Coronary artery (tissue), 2 donors: ENCODE measurements at regions not wholly inside any gene's neighbourhood (a gene's known extent, or its start where the extent isn't known, plus 50 kb on each side); places are given as distances from the start of the nearest gene placed in this dataset.

Experiments used
- DNase-seq: peaks from one replicate; pipeline ENCODE4 v3.0.0-alpha.2; 2017; ENCODE audit warnings: low spot score
- H3K27ac ChIP-seq, 2 donors: fragments of 200-600 bp; sonication (generic); one replicate each; pipeline ENCODE4 v1.5.1; 2016 to 2019
- H3K4me3 ChIP-seq: fragments of 200-600 bp; sonication (generic); 2 replicates; pipeline ENCODE4 v1.5.1; 2016; ENCODE audit warnings: mild to moderate bottlenecking, moderate library complexity
- TF ChIP-seq, protein P1 (sequence below): fragments of 200-600 bp; sonication (generic); IDR thresholded peaks from one replicate; pipeline ENCODE4 v1.5.1; 2019; ENCODE audit warnings: antibody characterized with exemption

GRCh38 chr12:69067713-69068112 is 134.7 kb upstream of the CPM start:
- H3K4me3 ChIP-seq = no peak overlapping the region
- no peak for DNase-seq

GRCh38 chr12:69068448-69068847 is 135.5 kb upstream of the CPM start:
- no peak for DNase-seq
- TF ChIP-seq, protein P1, sequence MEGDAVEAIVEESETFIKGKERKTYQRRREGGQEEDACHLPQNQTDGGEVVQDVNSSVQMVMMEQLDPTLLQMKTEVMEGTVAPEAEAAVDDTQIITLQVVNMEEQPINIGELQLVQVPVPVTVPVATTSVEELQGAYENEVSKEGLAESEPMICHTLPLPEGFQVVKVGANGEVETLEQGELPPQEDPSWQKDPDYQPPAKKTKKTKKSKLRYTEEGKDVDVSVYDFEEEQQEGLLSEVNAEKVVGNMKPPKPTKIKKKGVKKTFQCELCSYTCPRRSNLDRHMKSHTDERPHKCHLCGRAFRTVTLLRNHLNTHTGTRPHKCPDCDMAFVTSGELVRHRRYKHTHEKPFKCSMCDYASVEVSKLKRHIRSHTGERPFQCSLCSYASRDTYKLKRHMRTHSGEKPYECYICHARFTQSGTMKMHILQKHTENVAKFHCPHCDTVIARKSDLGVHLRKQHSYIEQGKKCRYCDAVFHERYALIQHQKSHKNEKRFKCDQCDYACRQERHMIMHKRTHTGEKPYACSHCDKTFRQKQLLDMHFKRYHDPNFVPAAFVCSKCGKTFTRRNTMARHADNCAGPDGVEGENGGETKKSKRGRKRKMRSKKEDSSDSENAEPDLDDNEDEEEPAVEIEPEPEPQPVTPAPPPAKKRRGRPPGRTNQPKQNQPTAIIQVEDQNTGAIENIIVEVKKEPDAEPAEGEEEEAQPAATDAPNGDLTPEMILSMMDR = no peak
- Histone ChIP-seq H3K4me3 (no peak overlapping the region), H3K27ac (no peak overlapping the region)

More at GRCh38 chr12:69067713-69068112, 134.7 kb upstream of the CPM start:
- H3K27ac ChIP-seq = no peak overlapping the region
- TF ChIP-seq, protein P1 = no peak

DNA sequence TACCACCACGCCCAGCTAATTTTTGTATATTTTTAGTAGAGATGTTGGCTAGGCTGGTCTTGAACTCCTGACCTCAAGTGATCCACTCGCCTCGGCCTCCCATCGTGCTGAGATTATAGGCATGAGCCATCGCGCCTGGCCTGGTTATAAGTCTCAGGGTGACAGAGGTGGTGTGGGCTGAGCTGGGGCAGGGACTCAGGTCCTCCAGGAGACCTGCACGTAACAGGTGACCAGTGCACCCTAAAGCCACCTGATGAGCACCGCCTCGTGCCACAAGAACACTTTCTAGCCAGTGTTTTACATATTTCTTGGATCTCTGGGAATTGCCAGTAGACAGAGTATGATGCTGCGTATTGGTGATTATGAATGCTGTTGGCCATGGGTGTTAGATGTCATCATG is 136.5 kb upstream of the CPM start:
- DNase-seq = no peak
- TF ChIP-seq, protein P1 = no peak
- Histone ChIP-seq H3K27ac (no peak overlapping the region), H3K4me3 (no peak overlapping the region)

- Histone ChIP-seq H3K4me3 (no peak overlapping the region), H3K27ac (no peak overlapping the region)
- TF ChIP-seq, protein P1 = peak; percentile 50
- DNase-seq = no peak
Observed at GRCh38 chr12:69070319-69071090, 137.5 kb upstream of the CPM start.

- no peak for DNase-seq
- TF ChIP-seq, protein P1 = no peak
- H3K27ac ChIP-seq = no peak overlapping the region
- H3K4me3 ChIP-seq = no peak overlapping the region
Observed at GRCh38 chr12:69071091-69071370, 138.1 kb upstream of the CPM start.

DNA sequence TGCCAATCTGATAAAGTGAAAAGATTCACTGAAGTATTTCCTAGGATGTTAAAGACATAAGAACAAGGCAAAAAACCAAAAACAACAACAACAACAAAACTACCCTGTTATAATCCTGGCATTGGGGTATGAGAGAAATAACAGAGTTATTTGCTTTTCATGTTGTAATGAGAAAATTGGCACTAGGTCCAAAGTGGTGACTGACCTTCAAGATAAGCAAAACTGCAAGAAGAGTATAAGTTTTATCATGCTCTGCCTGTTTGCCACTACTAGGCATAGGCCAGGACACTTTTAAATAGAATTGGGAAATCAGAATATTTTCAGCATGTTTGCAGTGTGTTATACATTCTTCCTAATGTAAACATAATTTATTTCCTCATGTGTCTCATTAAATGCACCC is 140.1 kb upstream of the CPM start:
- TF ChIP-seq, protein P1 = no peak
- Histone ChIP-seq H3K27ac (no peak overlapping the region), H3K4me3 (no peak overlapping the region)
- DNase-seq = no peak

DNA sequence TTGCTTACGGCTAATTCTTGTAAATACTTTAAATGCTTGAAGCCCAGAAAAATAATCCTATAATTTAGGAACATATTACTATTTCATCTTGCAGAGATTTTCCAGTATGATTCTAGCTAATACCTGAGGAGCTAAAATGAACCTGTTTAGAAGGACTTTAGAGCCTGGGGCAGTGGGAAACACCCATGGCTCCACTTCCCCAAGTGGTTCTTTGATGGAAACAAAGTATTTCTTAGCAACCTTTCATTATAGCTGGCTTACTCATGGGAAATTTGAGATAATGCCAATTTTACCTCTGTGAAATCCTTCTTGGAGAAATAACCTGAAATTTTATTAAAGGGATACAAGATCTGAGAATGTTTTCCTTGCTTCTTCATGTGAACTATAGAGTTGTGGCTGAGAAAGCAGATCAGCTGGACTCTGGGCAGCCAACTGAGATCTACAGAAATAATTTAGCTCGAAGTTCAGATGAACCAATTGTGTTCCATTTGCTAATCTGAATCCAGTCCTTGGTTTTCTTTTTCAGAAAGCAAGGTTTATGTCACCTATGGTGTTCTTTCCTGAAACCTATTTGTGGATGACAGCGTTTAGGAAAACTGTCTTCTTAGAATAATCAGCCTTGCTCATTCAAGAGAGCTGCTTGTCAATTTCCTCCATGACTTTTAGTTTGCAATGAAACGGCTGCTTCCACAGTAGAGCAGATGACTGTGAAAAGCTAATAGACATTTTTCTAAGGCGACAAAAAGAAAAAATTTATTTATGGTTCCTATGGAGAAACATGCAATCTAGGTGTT is 141.8 kb upstream of the CPM start:
- no peak for DNase-seq
- TF ChIP-seq, protein P1 = no peak

More for the DNA sequence above, 141.8 kb upstream of the CPM start:
- H3K4me3 ChIP-seq = no peak overlapping the region
- no peak overlapping the region for H3K27ac ChIP-seq
